Jurkat, Clone E6-1 (cell line): ENCODE measurements at regions not wholly inside any gene's neighbourhood (a gene's known extent, or its start where the extent isn't known, plus 50 kb on each side); places are given as distances from the start of the nearest gene placed in this dataset.

Experiments used
- DNase-seq: peaks from one replicate; pipeline ENCODE4 v3.0.0-alpha.2; 2011; ENCODE audit warnings: low read depth, low spot score
- H3K4me3 ChIP-seq: 2 replicates; pipeline ENCODE4 v1.5.1; 2011; ENCODE audit warnings: mild to moderate bottlenecking, low read length, control low read depth, moderate library complexity

- no peak overlapping the region for H3K4me3 ChIP-seq
- no peak for DNase-seq
Observed at GRCh38 chr3:137061186-137061585, 103.4 kb downstream of the IL20RB start.

- H3K4me3 ChIP-seq = no peak overlapping the region
- no peak for DNase-seq
Observed at GRCh38 chr3:137062250-137062649, 104.5 kb downstream of the IL20RB start.

DNA sequence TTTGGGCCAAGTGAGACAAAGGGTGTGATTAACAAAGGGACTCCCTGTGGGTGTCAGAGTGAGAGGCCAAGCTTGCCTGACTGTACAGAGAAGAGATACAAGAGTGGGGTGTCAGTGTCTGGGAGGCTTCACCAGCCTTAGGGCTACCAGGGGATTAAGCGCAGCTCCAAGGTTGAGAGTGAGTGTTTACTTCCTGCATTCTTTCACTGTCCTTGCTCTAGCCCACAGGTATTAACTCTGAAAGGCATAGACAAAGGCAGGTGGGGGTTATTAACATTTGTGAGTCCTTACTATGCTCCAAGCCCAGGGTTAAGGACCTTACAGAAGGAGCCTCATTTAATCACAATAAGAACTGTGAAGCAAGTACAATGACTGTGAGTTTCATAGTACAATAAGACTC, 107.6 kb downstream of the IL20RB start:
- DNase-seq = no peak
- H3K4me3 ChIP-seq = no peak overlapping the region

DNA sequence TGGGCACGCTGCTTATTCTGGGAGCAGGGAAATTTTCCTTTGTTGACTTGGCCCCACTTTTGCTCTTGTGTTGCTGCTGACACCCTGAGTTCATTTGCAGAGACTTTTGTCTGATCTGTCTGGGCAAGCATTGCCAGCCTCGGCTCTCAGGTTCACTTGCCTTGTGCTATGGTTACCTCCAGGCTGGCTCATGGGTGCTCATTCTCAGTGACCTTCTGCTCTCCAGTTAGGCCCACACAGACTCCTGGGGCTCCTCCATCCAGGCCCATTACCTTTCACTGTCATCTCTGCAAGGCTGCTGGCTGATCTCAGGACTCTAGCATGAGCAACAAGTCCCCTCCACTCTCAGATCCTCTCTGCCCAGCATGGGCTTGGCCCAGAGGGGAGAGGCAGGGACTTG, 108.3 kb downstream of the IL20RB start:
- no peak overlapping the region for H3K4me3 ChIP-seq
- no peak for DNase-seq

DNA sequence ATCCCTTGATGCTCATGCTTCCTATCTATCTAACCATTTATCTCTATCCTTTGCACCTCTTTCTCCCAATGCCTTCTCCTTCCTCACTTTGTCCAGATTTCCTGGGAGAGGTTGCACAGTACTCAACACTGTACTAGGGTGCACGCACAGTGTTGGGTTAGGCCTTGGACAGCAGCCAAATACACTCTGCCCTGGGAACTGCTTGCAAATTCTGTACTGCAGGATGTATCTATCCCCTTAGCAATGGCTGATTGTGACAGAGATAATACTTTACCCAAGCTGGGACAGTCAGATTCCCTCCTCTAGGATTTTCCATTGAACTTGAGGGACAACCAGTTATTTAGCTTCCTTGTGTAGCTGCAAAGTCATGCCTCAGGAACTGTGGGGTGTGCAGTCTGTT, 113.3 kb downstream of the IL20RB start:
- DNase-seq = no peak
- H3K4me3 ChIP-seq = no peak overlapping the region

- DNase-seq = no peak
- H3K4me3 ChIP-seq = no peak overlapping the region
Observed at GRCh38 chr3:137075020-137075419, 117.2 kb downstream of the IL20RB start.

GRCh38 chr3:137078040-137078439, 120.3 kb downstream of the IL20RB start:
- H3K4me3 ChIP-seq = no peak overlapping the region
- no peak for DNase-seq

GRCh38 chr3:137079571-137079970, 121.8 kb downstream of the IL20RB start:
- no peak overlapping the region for H3K4me3 ChIP-seq

GRCh38 chr3:137081711-137082110, 123.9 kb downstream of the IL20RB start:
- DNase-seq = no peak
- no peak overlapping the region for H3K4me3 ChIP-seq

More at GRCh38 chr3:137079571-137079970, 121.8 kb downstream of the IL20RB start:
- DNase-seq = no peak

- DNase-seq = no peak
- no peak overlapping the region for H3K4me3 ChIP-seq
Observed at GRCh38 chr3:137082763-137083162, 125.0 kb downstream of the IL20RB start.

DNA sequence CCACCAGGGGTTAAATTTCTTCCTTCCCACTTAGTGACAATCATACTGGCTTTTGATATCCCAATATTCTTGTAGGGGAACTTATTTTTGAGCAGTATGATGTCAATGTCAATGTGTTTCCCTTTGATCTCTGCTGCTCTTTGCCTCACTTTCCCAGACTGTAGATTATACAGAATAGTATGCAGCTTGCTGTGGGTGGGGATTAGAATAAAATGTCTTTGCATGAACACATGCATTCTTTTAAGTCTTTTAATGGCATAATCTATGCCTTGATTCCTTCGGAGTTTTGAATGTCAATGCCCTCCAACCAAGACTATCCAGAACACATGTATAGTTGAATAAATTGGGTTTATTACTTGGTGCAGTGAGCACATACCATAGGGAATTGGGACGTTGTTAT, 125.5 kb downstream of the IL20RB start:
- no peak for DNase-seq
- H3K4me3 ChIP-seq = no peak overlapping the region

DNA sequence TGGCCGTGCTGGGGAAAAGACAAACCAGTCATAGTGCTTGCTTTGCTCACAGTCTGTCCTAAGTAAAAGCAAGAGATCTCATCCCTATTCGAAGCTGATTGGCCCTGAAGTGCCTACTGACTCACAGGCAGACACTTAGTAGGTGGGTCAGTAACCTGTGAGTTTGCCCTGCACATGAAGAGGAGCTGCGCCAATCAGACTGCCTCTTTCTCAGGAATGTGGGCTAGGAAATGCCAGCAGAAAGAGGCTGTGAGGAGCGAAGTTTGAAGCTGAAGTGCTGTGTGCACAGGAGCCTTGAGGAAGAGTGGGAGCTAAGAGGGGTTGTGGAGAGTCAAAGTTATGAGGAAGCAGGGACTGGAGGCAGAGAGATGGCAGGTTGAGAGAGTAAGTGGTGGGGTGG, 126.8 kb downstream of the IL20RB start:
- no peak overlapping the region for H3K4me3 ChIP-seq
- no peak for DNase-seq

- no peak for DNase-seq
- H3K4me3 ChIP-seq = no peak overlapping the region
Observed at GRCh38 chr3:137097386-137097785, 139.6 kb downstream of the IL20RB start.

DNA sequence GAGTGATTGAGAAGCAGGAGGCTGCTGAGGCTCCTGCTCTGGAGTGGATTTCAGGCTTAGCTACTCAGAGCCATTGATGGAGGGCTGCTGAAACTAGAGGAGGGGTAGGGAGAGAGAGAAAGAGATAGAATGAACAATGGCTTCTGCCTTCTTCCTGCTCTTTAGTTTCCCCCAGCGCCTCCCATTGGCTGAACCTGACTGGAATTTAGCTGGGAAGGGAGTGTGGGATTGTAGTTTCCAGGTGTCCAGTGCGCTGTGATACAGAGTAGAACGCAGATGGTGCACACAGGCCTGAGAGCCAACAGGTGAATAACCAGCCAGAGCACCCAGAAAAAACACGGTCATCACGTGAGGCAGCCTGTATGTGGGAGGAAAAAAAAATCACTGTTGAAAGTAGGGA, 140.1 kb downstream of the IL20RB start:
- no peak for DNase-seq
- H3K4me3 ChIP-seq = no peak overlapping the region

DNA sequence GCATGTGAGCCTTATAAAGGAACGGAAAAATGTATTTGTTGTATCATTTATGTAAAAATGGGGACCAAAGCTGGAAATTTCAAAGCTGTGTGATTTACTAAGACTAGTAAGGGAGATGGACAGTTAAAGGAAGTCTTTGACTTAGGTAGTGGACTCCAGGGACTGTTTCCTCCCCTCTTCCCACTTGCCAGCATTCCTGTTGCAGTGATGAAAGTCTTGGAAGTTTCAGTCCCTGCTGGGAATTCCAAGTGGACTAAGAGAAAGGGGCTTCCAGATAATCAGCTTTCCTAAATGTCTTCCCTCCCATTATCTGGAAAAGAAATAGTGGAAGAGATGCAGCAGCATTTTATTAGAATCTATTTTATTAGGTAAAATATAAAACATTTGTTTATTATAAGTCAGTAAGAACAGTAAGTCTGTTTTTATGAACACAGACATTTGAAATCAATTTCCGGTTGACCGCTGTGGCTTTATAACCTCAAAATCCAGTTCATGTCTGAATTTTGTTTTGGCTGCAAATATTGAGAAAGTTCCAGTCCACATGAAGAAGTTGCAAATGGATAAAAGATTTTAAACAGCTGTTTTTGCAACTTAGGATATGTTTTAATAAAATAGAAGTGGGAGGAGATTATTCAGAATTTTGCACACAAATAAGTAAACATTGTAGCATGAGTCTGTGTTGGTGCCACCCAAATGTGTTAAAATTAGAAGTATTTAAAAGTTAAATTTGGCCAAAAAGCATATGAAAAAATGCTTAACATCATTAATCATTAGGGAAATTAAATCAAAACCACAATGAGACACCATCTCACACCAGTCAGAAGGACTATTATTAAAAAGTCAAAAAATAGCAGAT, 141.8 kb downstream of the IL20RB start:
- no peak overlapping the region for H3K4me3 ChIP-seq
- no peak for DNase-seq

GRCh38 chr3:137100326-137100725, 142.5 kb downstream of the IL20RB start:
- no peak for DNase-seq
- H3K4me3 ChIP-seq = no peak overlapping the region

- no peak for DNase-seq
- H3K4me3 ChIP-seq = no peak overlapping the region
Observed at GRCh38 chr3:137103739-137104138, 146.0 kb downstream of the IL20RB start.

DNA sequence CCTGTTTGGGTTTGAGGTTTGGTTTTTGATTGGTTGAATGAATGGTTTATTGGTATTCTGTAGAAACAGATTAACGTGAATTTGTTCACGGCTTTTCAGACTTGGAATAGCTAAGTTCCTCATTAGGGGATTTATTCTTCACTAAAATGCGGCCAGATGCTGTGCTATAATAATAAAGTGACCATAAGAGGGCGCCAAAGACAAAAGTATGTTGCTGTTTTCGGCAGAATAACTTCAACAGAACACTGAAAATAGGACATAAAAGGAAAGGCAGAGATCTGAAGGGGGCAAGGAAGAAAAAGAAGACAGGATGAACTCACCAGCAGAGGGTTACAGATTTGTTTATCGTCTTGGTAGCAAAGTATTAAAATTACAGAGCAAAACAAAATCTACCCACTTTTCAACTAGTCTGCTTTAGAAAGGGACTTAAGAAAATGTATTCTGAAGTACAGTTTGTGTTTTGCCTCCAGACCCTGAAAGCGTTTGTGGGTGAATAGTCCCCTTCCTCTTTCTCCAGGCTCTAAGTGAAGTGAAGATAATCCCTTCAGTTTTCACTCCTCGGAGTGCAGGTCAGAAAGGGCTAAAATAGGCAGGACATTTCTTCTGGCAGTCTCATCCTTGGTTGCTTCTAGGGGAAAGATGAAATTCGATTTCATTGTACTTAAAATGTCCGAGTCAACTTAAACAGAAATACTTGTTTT, 147.6 kb downstream of the IL20RB start:
- peak; percentile 64 for DNase-seq
- H3K4me3 ChIP-seq = no peak overlapping the region

- H3K4me3 ChIP-seq = no peak overlapping the region
- DNase-seq = no peak
Observed at GRCh38 chr3:137106612-137107240, 148.9 kb downstream of the IL20RB start.
